A549 (cell line): ENCODE measurements at regions not wholly inside any gene's neighbourhood (a gene's known extent, or its start where the extent isn't known, plus 50 kb on each side); places are given as distances from the start of the nearest gene placed in this dataset.

Experiments used
- ATAC-seq, 2 experiments: fragments of 200-7000 bp in 1 of 2; fragments of >200 bp in 1 of 2; cut with Nextera tagmentation in 1 of 2; cut with Tn5 transposase in 1 of 2; 3 replicates each; pipeline versions ENCODE4 v1.8.0 to v1.9.1; 2018 to 2020; ENCODE audit warnings: mild to moderate bottlenecking in 1 of 2, moderate library complexity in 1 of 2
- CTCF ChIA-PET: fragments of 300-600 bp; sonication (Branson Sonifier 250); formaldehyde crosslinking; extraction: SDS; loops from one replicate; lab custom pipeline; 2021; ENCODE audit warnings: antibody characterized with exemption, inconsistent platforms; lab: Yijun Ruan, JAX
- POLR2A ChIA-PET: fragments of 350-600 bp; formaldehyde crosslinking; extraction: SDS; loops from one replicate; lab custom pipeline; 2021; ENCODE audit warnings: antibody characterized with exemption, inconsistent platforms; lab: Yijun Ruan, JAX
- DNase-seq, 2 experiments: peaks; one replicate each; pipeline versions ENCODE4 v3.0.0 to v3.0.0-alpha.2; 2011 to 2016; ENCODE audit warnings: low read depth in 1 of 2, low spot score in 1 of 2
- FAIRE-seq: peaks from 2 replicates; lab custom pipeline; 2011; peaks lifted over from hg19 to GRCh38; lab: Jason Lieb, UNC
- H3K27ac ChIP-seq, 2 experiments: fragments of >200 bp; sonication (Bioruptor Twin); formaldehyde crosslinking; 3 replicates each; pipeline ENCODE4 v1.5.1; 2016 to 2017
- H3K4me1 ChIP-seq: fragments of >200 bp; sonication (Bioruptor Twin); formaldehyde crosslinking; 3 replicates; pipeline ENCODE4 v1.6.1; 2016
- H3K4me2 ChIP-seq: fragments of >200 bp; sonication (Bioruptor Twin); formaldehyde crosslinking; 3 replicates; pipeline ENCODE4 v1.6.1; 2016
- H3K4me3 ChIP-seq: fragments of >200 bp; sonication (Bioruptor Twin); formaldehyde crosslinking; 3 replicates; pipeline ENCODE4 v1.5.1; 2016
- H3K9me3 ChIP-seq: fragments of >200 bp; sonication (Bioruptor Twin); formaldehyde crosslinking; 3 replicates; pipeline ENCODE4 v1.6.1; 2016
- BHLHE40 ChIP-seq: IDR thresholded peaks from 2 replicates; pipeline ENCODE4 v1.6.1; 2012; ENCODE audit warnings: low read depth, low read length, inconsistent platforms
- CBX2 ChIP-seq: fragments of 200-600 bp; sonication (generic); IDR thresholded peaks from 2 replicates; pipeline ENCODE4 v1.6.1; 2016; ENCODE audit warnings: low read depth, mild to moderate bottlenecking, borderline replicate concordance
- CBX8 ChIP-seq: fragments of 200-600 bp; sonication (generic); IDR thresholded peaks from 2 replicates; pipeline ENCODE4 v1.6.1; 2016
- EHF ChIP-seq: fragments of 250-450 bp; sonication (Bioruptor Pico); IDR thresholded peaks from 2 replicates; pipeline ENCODE4 v1.5.0; 2020; ENCODE audit warnings: mild to moderate bottlenecking
- EHMT2 ChIP-seq: fragments of 200-600 bp; sonication (generic); IDR thresholded peaks from 2 replicates; pipeline ENCODE4 v1.6.1; 2016; ENCODE audit warnings: antibody characterized with exemption, low read depth, mild to moderate bottlenecking, moderate library complexity
- EP300 ChIP-seq, 2 experiments: fragments of >200 bp; sonication (Bioruptor Twin); formaldehyde crosslinking; IDR thresholded peaks; 2 replicates in 1 of 2; 3 replicates in 1 of 2; pipeline ENCODE4 v1.6.1; 2016 to 2017
- FOSB ChIP-seq: fragments of 250-450 bp; sonication (Bioruptor Pico); IDR thresholded peaks from 2 replicates; pipeline ENCODE4 v1.5.0; 2020; ENCODE audit warnings: mild to moderate bottlenecking, moderate library complexity
- FOSL2 ChIP-seq, 2 experiments: fragments of 450-650 bp in 1 of 2; fragments of >200 bp in 1 of 2; sonication (Bioruptor Twin) in 1 of 2; formaldehyde crosslinking; IDR thresholded peaks; 2 replicates each; pipeline versions ENCODE4 v1.5.0 to v1.6.1; 2016 to 2020; ENCODE audit warnings: mild to moderate bottlenecking in 1 of 2, moderate library complexity in 1 of 2
- GATA3 ChIP-seq: IDR thresholded peaks from 2 replicates; pipeline ENCODE4 v1.6.1; 2012; ENCODE audit warnings: borderline replicate concordance
- HEYL ChIP-seq: fragments of 250-450 bp; sonication (Bioruptor Pico); IDR thresholded peaks from 2 replicates; pipeline ENCODE4 v1.8.0; 2021; ENCODE audit warnings: mild to moderate bottlenecking, moderate library complexity
- HOXA7 ChIP-seq: fragments of 250-450 bp; sonication (Bioruptor Pico); IDR thresholded peaks from 2 replicates; pipeline ENCODE4 v1.5.0; 2020; ENCODE audit warnings: mild to moderate bottlenecking, moderate library complexity
- HOXB13 ChIP-seq: fragments of 250-450 bp; sonication (Bioruptor Pico); IDR thresholded peaks from 2 replicates; pipeline ENCODE4 v1.5.0; 2020; ENCODE audit warnings: low read depth, mild to moderate bottlenecking, moderate library complexity
- HOXB5 ChIP-seq: fragments of 250-450 bp; sonication (Bioruptor Pico); IDR thresholded peaks from 2 replicates; pipeline ENCODE4 v1.5.0; 2020; ENCODE audit warnings: mild to moderate bottlenecking, moderate library complexity
- JUN ChIP-seq, 2 experiments: fragments of >200 bp; sonication (Bioruptor Twin); formaldehyde crosslinking; IDR thresholded peaks; 2 replicates in 1 of 2; 3 replicates in 1 of 2; pipeline ENCODE4 v1.6.1; 2016 to 2017
- JUNB ChIP-seq: fragments of >200 bp; sonication (Bioruptor Twin); formaldehyde crosslinking; IDR thresholded peaks from 2 replicates; pipeline ENCODE4 v1.6.1; 2016
- KDM1A ChIP-seq: fragments of 200-600 bp; sonication (generic); IDR thresholded peaks from 2 replicates; pipeline ENCODE4 v1.6.1; 2016; ENCODE audit warnings: low read depth, mild to moderate bottlenecking
- KDM5A ChIP-seq: fragments of 200-600 bp; sonication (generic); IDR thresholded peaks from 2 replicates; pipeline ENCODE4 v1.6.1; 2016; ENCODE audit warnings: antibody characterized with exemption, mild to moderate bottlenecking
- MAFK ChIP-seq: fragments of 450-650 bp; IDR thresholded peaks from 2 replicates; pipeline ENCODE4 v1.6.1; 2014; ENCODE audit not compliant: partially characterized antibody
- MAZ ChIP-seq: fragments of 150-350 bp; IDR thresholded peaks from 2 replicates; pipeline ENCODE4 v1.6.1; 2014; ENCODE audit warnings: antibody characterized with exemption, low read depth, low read length, borderline replicate concordance
- MYC ChIP-seq: IDR thresholded peaks from 2 replicates; pipeline ENCODE4 v1.6.1; 2012; ENCODE audit warnings: mild to moderate bottlenecking, inconsistent platforms, low read length, improper control_type of control experiment, borderline replicate concordance
- NFE2L2 ChIP-seq: fragments of 150-350 bp; conservative IDR thresholded peaks from 2 replicates; pipeline ENCODE4 v1.6.1; 2014; ENCODE audit warnings: low read length
- NPAS2 ChIP-seq: fragments of 250-450 bp; sonication (Bioruptor Pico); IDR thresholded peaks from 2 replicates; pipeline ENCODE4 v1.8.0; 2022; ENCODE audit warnings: mild to moderate bottlenecking, moderate library complexity, borderline replicate concordance
- PHF8 ChIP-seq: fragments of 200-600 bp; sonication (generic); IDR thresholded peaks from 2 replicates; pipeline ENCODE4 v1.6.1; 2016; ENCODE audit warnings: low read depth, mild to moderate bottlenecking, antibody characterized with exemption, moderate library complexity, borderline replicate concordance
- POLR2A ChIP-seq: IDR thresholded peaks from 2 replicates; pipeline ENCODE4 v1.6.1; 2012; ENCODE audit warnings: mild to moderate bottlenecking, low read length
- RCOR1 ChIP-seq: fragments of 150-350 bp; IDR thresholded peaks from 2 replicates; pipeline ENCODE4 v1.6.1; 2014; ENCODE audit warnings: antibody characterized with exemption, low read length, low read depth
- SREBF2 ChIP-seq: fragments of 450-650 bp; IDR thresholded peaks from 2 replicates; pipeline ENCODE4 v1.6.1; 2014; ENCODE audit warnings: mild to moderate bottlenecking, moderate library complexity
- TFCP2L1 ChIP-seq: fragments of 250-450 bp; sonication (Bioruptor Pico); IDR thresholded peaks from 2 replicates; pipeline ENCODE4 v1.5.0; 2021; ENCODE audit warnings: mild to moderate bottlenecking
- ZC3H11A ChIP-seq: fragments of 450-650 bp; IDR thresholded peaks from 2 replicates; pipeline ENCODE4 v1.6.1; 2014; ENCODE audit warnings: antibody characterized with exemption, mild to moderate bottlenecking
- ZNF302 ChIP-seq: fragments of 250-450 bp; sonication (Bioruptor Pico); IDR thresholded peaks from 2 replicates; pipeline ENCODE4 v1.9.0; 2021; ENCODE audit warnings: inconsistent platforms, mild to moderate bottlenecking, moderate library complexity
- WGBS: methylation state at CpG from one replicate; pipeline ENCODE4 v1.1.6; 2017; ENCODE audit errors: missing lambda C conversion rate; 5-methylcytosine and 5-hydroxymethylcytosine counted together
- TF ChIP-seq, protein P1 (sequence below): fragments of 150-350 bp; IDR thresholded peaks from 2 replicates; pipeline ENCODE4 v1.6.1; 2014; ENCODE audit warnings: low read depth, mild to moderate bottlenecking, low read length
- TF ChIP-seq, protein P2 (sequence below): IDR thresholded peaks from 2 replicates; pipeline ENCODE4 v1.6.1; 2012; ENCODE audit warnings: low read depth, borderline replicate concordance
- TF ChIP-seq, protein P3 (sequence below): fragments of 250-450 bp; sonication (Bioruptor Pico); IDR thresholded peaks from 2 replicates; pipeline ENCODE4 v1.5.0; 2020; ENCODE audit warnings: low read depth, mild to moderate bottlenecking, moderate library complexity

- WGBS: 20% methylated on average over 6 of the region's 6 CpGs
- H3K4me2 ChIP-seq: no peak overlapping the region
- H3K9me3 ChIP-seq: no peaks in the 10 kb centered on the region
- ChIA-PET POLR2A (no interaction called here), CTCF (no interaction called here)
- FAIRE-seq: no peak
- H3K4me1 ChIP-seq: no peaks in the 10 kb centered on the region
- no peak overlapping the region for H3K27ac ChIP-seq
- no peak for DNase-seq
- no peak overlapping the region for H3K4me3 ChIP-seq
- no peak for TF ChIP-seq TFCP2L1 (CRISPR knock-in tag)
- TF ChIP-seq HOXB13 (CRISPR knock-in tag): no peak
- ATAC-seq: no peak
Observed at GRCh38 chr10:128505346-128505745, 379.1 kb upstream of the MKI67 start.

DNA sequence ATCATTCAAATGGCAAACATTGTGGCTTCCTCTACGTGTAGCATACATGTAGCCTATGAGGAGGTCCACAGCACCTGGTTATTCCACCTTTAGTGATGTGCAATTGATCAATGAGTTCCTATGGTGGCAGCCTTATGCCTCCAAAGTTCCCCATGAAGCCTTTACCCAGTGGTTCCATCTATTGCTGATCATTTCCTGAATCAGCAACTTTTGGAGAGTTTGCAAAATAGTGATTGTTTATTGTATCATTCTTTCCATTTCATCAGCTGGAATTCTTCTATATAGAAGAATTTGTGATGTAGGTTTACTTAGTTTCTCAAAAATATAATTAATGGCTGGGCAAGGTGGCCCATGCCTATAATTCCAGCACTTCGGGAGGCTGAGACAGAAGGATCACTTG, 380.2 kb upstream of the MKI67 start:
- Histone ChIP-seq H3K4me2 (no peak overlapping the region), H3K9me3 (no peaks in the 10 kb centered on the region), H3K27ac (no peak overlapping the region), H3K4me1 (no peaks in the 10 kb centered on the region), H3K4me3 (no peak overlapping the region)
- WGBS: 3% methylated on average over 2 of the region's 2 CpGs
- FAIRE-seq: no peak
- CTCF ChIA-PET: interaction anchor here (0.6 kb wide), 1 partner anchor 249 kb away, joined by 3 read pairs; no protein-coding TSS in a partner anchor
- no peak for ATAC-seq
- TF ChIP-seq MAFK (peak; percentile 20), FOSB (no peak)
- DNase-seq: no peak
- POLR2A ChIA-PET: no interaction called here

- no peak for FAIRE-seq
- no peaks in the 10 kb centered on the region for H3K4me1 ChIP-seq
- POLR2A ChIA-PET: no interaction called here
Observed at GRCh38 chr10:128507066-128507465, 380.8 kb upstream of the MKI67 start.

DNA sequence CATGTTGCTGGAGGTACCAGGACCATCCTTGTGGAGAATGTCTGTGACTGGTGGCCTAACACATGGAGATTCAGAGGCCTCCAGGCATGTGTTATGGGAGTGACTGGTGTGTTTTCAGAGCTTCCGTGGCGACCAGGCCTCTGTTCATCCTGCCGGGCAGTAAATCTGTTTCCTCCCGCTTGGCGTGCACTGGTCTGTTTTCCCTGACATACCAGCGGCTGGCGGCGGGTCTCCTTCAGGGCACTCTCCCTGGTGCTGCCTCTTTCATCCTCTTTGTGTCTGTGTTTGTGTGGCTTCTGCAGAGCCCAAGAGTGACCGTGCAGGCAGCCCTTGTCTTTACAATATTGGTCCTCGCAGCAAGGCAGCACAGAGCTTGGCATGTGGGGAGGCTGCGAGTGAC, 385.1 kb upstream of the MKI67 start:
- 35% methylated on average over 7 of the region's 11 CpGs for WGBS
- POLR2A ChIA-PET: no interaction called here
- no peak overlapping the region for H3K27ac ChIP-seq
- TF ChIP-seq MAZ (no peak), NFE2L2 (no peak), SREBF2 (no peak), FOSL2 (IDR thresholded peaks at IDR 0.05) (no peak), FOSL2 (CRISPR knock-in tag; IDR thresholded peaks at IDR 0.05) (no peak), NPAS2 (CRISPR knock-in tag) (no peak), EP300 (IDR thresholded peaks at IDR 0.05) (no peak), HEYL (CRISPR knock-in tag) (no peak), ZNF302 (CRISPR knock-in tag) (no peak), MYC (no peak), JUN (IDR thresholded peaks at IDR 0.05) (no peak), HOXB5 (no peak), PHF8 (no peak), RCOR1 (no peak), JUNB (no peak), KDM1A (no peak)
- TF ChIP-seq, protein P1, sequence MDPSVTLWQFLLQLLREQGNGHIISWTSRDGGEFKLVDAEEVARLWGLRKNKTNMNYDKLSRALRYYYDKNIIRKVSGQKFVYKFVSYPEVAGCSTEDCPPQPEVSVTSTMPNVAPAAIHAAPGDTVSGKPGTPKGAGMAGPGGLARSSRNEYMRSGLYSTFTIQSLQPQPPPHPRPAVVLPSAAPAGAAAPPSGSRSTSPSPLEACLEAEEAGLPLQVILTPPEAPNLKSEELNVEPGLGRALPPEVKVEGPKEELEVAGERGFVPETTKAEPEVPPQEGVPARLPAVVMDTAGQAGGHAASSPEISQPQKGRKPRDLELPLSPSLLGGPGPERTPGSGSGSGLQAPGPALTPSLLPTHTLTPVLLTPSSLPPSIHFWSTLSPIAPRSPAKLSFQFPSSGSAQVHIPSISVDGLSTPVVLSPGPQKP: no peak
- TF ChIP-seq, protein P2, sequence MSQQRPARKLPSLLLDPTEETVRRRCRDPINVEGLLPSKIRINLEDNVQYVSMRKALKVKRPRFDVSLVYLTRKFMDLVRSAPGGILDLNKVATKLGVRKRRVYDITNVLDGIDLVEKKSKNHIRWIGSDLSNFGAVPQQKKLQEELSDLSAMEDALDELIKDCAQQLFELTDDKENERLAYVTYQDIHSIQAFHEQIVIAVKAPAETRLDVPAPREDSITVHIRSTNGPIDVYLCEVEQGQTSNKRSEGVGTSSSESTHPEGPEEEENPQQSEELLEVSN: no peak
- TF ChIP-seq, protein P3, sequence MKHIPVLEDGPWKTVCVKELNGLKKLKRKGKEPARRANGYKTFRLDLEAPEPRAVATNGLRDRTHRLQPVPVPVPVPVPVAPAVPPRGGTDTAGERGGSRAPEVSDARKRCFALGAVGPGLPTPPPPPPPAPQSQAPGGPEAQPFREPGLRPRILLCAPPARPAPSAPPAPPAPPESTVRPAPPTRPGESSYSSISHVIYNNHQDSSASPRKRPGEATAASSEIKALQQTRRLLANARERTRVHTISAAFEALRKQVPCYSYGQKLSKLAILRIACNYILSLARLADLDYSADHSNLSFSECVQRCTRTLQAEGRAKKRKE (CRISPR knock-in tag): no peak
- no peak for FAIRE-seq
- H3K4me3 ChIP-seq: no peak overlapping the region
- no peak for ATAC-seq
- no peak overlapping the region for H3K4me2 ChIP-seq
- CTCF ChIA-PET: no interaction called here
- H3K4me1 ChIP-seq: no peaks in the 10 kb centered on the region
- DNase-seq: no peak
- no peaks in the 10 kb centered on the region for H3K9me3 ChIP-seq

More at GRCh38 chr10:128507066-128507465, 380.8 kb upstream of the MKI67 start:
- TF ChIP-seq FOSL2 (IDR thresholded peaks at IDR 0.05) (no peak), FOSL2 (CRISPR knock-in tag; IDR thresholded peaks at IDR 0.05) (no peak), PHF8 (no peak), MAFK (no peak), CBX2 (no peak), HEYL (CRISPR knock-in tag) (no peak), GATA3 (no peak), EHF (CRISPR knock-in tag) (no peak), NFE2L2 (no peak), POLR2A (no peak), HOXA7 (CRISPR knock-in tag) (no peak), KDM5A (no peak), CBX8 (no peak), ZC3H11A (no peak), ZNF302 (CRISPR knock-in tag) (no peak), NPAS2 (CRISPR knock-in tag) (no peak), RCOR1 (no peak), HOXB5 (no peak), EHMT2 (no peak), BHLHE40 (no peak)
- CTCF ChIA-PET: interaction anchor here (0.6 kb wide), 1 partner anchor 249 kb away, joined by 3 read pairs; no protein-coding TSS in a partner anchor
- ATAC-seq: no peak
- H3K27ac ChIP-seq: no peak overlapping the region
- no peak for DNase-seq
- no peak overlapping the region for H3K4me2 ChIP-seq
- WGBS: 0% methylated on average over 2 of the region's 2 CpGs
- no peaks in the 10 kb centered on the region for H3K9me3 ChIP-seq
- H3K4me3 ChIP-seq: no peak overlapping the region
